ENCODE measurements at regions not wholly inside any gene's neighbourhood (a gene's known extent, or its start where the extent isn't known, plus 50 kb on each side); places are given as distances from the start of the nearest gene placed in this dataset.

GRCh38 chr2:195601361-195601760, 55.7 kb upstream of the SLC39A10 start:
- Histone ChIP-seq H3K27ac (no peak overlapping the region), H3K4me3 (no peak overlapping the region), H3K27me3 (no peaks in the 10 kb centered on the region), H3K36me3 (no peaks in the 10 kb centered on the region), H3K4me1 (peaks cover 5 to 7% of the 10 kb centered on the region in 2 donors), H3K9me3 (no peaks in the 10 kb centered on the region)
- peak; percentile 93 for ATAC-seq
- TF ChIP-seq CTCF (IDR thresholded peaks at IDR 0.05) = no peak
- peak in 1 of 4 donors; percentile 62 for DNase-seq
- intact Hi-C loops (cut with DNase I) = no loop called here

GRCh38 chr2:195600778-195601177, 56.2 kb upstream of the SLC39A10 start:
- intact Hi-C loops (cut with DNase I) = no loop called here
- ATAC-seq (peak; percentile 51), DNase-seq (peak in 1 of 4 donors; percentile 32)
- H3K36me3 ChIP-seq = no peaks in the 10 kb centered on the region
- peaks cover 5 to 7% of the 10 kb centered on the region in 2 donors for H3K4me1 ChIP-seq
- H3K4me3 ChIP-seq = no peak overlapping the region
- no peaks in the 10 kb centered on the region for H3K27me3 ChIP-seq
- H3K27ac ChIP-seq = no peak overlapping the region
- no peak for TF ChIP-seq CTCF (IDR thresholded peaks at IDR 0.05)
- no peaks in the 10 kb centered on the region for H3K9me3 ChIP-seq

- Histone ChIP-seq H3K27me3 (no peaks in the 10 kb centered on the region), H3K4me3 (no peak overlapping the region), H3K4me1 (peaks cover 5 to 7% of the 10 kb centered on the region in 2 donors), H3K36me3 (no peaks in the 10 kb centered on the region), H3K9me3 (no peaks in the 10 kb centered on the region), H3K27ac (no peak overlapping the region)
- DNase-seq (no peak), ATAC-seq (no peak)
- intact Hi-C loops (cut with DNase I) = no loop called here
- TF ChIP-seq CTCF (IDR thresholded peaks at IDR 0.05) = no peak
Measured at GRCh38 chr2:195596840-195597239, 60.2 kb upstream of the SLC39A10 start.

- Histone ChIP-seq H3K27me3 (no peaks in the 10 kb centered on the region), H3K4me3 (no peak overlapping the region), H3K9me3 (no peaks in the 10 kb centered on the region), H3K4me1 (peaks cover 0 to 5% of the 10 kb centered on the region in 2 donors), H3K36me3 (no peaks in the 10 kb centered on the region), H3K27ac (no peak overlapping the region)
- intact Hi-C loops (cut with DNase I) = no loop called here
- no peak for TF ChIP-seq CTCF (IDR thresholded peaks at IDR 0.05)
- ATAC-seq = no peak
- DNase-seq = no peak
Measured at GRCh38 chr2:195595825-195596224, 61.2 kb upstream of the SLC39A10 start.

- Histone ChIP-seq H3K36me3 (no peaks in the 10 kb centered on the region), H3K9me3 (no peaks in the 10 kb centered on the region), H3K27me3 (no peaks in the 10 kb centered on the region), H3K27ac (no peak overlapping the region), H3K4me1 (peaks cover 0 to 8% of the 10 kb centered on the region in 2 donors), H3K4me3 (no peak overlapping the region)
- DNase-seq (no peak), ATAC-seq (no peak)
- intact Hi-C loops (cut with DNase I) = no loop called here
- no peak for TF ChIP-seq CTCF (IDR thresholded peaks at IDR 0.05)
Measured at GRCh38 chr2:195594919-195595694, 61.9 kb upstream of the SLC39A10 start.

Measured in left lung (tissue), 4 donors.